MM.1S (cell line): ENCODE measurements at regions not wholly inside any gene's neighbourhood (a gene's known extent, or its start where the extent isn't known, plus 50 kb on each side); places are given as distances from the start of the nearest gene placed in this dataset.
"Not testable (repeated sequence)": the region's sequence is repeated elsewhere in the genome, so short reads cannot be mapped to it uniquely, and the experiment has no call there.

ENCODE experiments used
- CTCF ChIP-seq: fragments of 300-600 bp; sonication (generic); IDR thresholded peaks from 2 replicates; pipeline ENCODE4 v1.5.1; 2016; ENCODE audit warnings: antibody characterized with exemption, low read length, mixed read lengths
- EZH2 ChIP-seq: fragments of 300-600 bp; sonication (generic); optimal IDR thresholded peaks from 2 replicates; pipeline ENCODE3; 2017; ENCODE audit warnings: low read depth, mild to moderate bottlenecking, antibody characterized with exemption, low read length, mixed read lengths

- TF ChIP-seq CTCF, EZH2: not testable (repeated sequence)
These were observed 55.7 kb upstream of the ATXN3L start for GRCh38 chrX:13375596-13375995.
